Neural cell (in vitro differentiated cells): ENCODE measurements at regions not wholly inside any gene's neighbourhood (a gene's known extent, or its start where the extent isn't known, plus 50 kb on each side); places are given as distances from the start of the nearest gene placed in this dataset.

Experiments
- H2AFZ ChIP-seq: fragments of 200-600, 300-800 bp; sonication (generic), shearing (Covaris generic); 2 replicates; pipeline ENCODE4 v1.6.0; 2014; ENCODE audit warnings: low read depth, mild to moderate bottlenecking, antibody characterized with exemption, low read length, moderate library complexity
- H3F3A ChIP-seq: fragments of 200-600 bp; shearing (Covaris generic); 2 replicates; pipeline ENCODE4 v1.6.1; 2016; ENCODE audit warnings: mild to moderate bottlenecking, moderate library complexity, mixed read lengths, antibody characterized with exemption, low read length; ENCODE audit not compliant: insufficient read depth, poor library complexity, severe bottlenecking
- H3K27ac ChIP-seq: fragments of 200-600, 300-800 bp; sonication (generic), shearing (Covaris generic); 2 replicates; pipeline ENCODE4 v1.5.1; 2014; ENCODE audit warnings: mild to moderate bottlenecking, low read length, moderate library complexity
- H3K27me3 ChIP-seq: fragments of 300-800, 200-600 bp; sonication (generic), shearing (Covaris generic); 2 replicates; pipeline ENCODE4 v1.6.0; 2014; ENCODE audit warnings: mild to moderate bottlenecking, low read depth, low read length, moderate library complexity; ENCODE audit not compliant: insufficient read depth
- H3K36me3 ChIP-seq: fragments of 300-800, 200-600 bp; sonication (generic), shearing (Covaris generic); 2 replicates; pipeline ENCODE4 v1.5.1; 2014; ENCODE audit warnings: mild to moderate bottlenecking, antibody characterized with exemption, low read length, moderate library complexity; ENCODE audit not compliant: insufficient read depth
- H3K4me2 ChIP-seq: fragments of 300-800, 200-600 bp; sonication (generic), shearing (Covaris generic); 2 replicates; pipeline ENCODE4 v1.6.0; 2014; ENCODE audit warnings: mild to moderate bottlenecking, low read length
- H3K4me3 ChIP-seq: fragments of 300-800, 200-600 bp; sonication (generic), shearing (Covaris generic); 2 replicates; pipeline ENCODE4 v1.5.1; 2014; ENCODE audit warnings: mild to moderate bottlenecking, low read length, moderate library complexity
- H3K79me2 ChIP-seq: fragments of 200-600 bp; shearing (Covaris generic); replicated peaks from 2 replicates; pipeline ENCODE4 v1.6.0; 2014; ENCODE audit warnings: mild to moderate bottlenecking, low read length, moderate library complexity; ENCODE audit not compliant: insufficient read depth
- H3K9ac ChIP-seq: fragments of 300-800, 200-600 bp; sonication (generic), shearing (Covaris generic); 2 replicates; pipeline ENCODE4 v1.6.1; 2016; ENCODE audit warnings: mild to moderate bottlenecking, low read length, mixed read lengths
- H3K9me2 ChIP-seq: fragments of 200-600 bp; shearing (Covaris generic); 2 replicates; pipeline ENCODE4 v1.6.1; 2016; ENCODE audit warnings: mild to moderate bottlenecking, low read length, mixed read lengths; ENCODE audit not compliant: insufficient read depth
- H3K9me3 ChIP-seq: fragments of 200-600, 300-800 bp; sonication (generic), shearing (Covaris generic); 2 replicates; pipeline ENCODE4 v1.6.1; 2016; ENCODE audit warnings: mild to moderate bottlenecking, mixed run types, low read length, moderate library complexity, mixed read lengths
- H4K20me1 ChIP-seq: fragments of 200-600 bp; shearing (Covaris generic); 2 replicates; pipeline ENCODE4 v1.6.1; 2016; ENCODE audit warnings: mild to moderate bottlenecking, mixed run types; ENCODE audit not compliant: insufficient read depth
- EP300 ChIP-seq: fragments of 450-650 bp; conservative IDR thresholded peaks from 2 replicates; pipeline ENCODE4 v1.6.1; 2014; ENCODE audit warnings: antibody characterized with exemption, mild to moderate bottlenecking, moderate library complexity; ENCODE audit not compliant: poor library complexity, severe bottlenecking
- EZH2 ChIP-seq: fragments of 200-600, 300-800 bp; shearing (Covaris generic), sonication (generic); IDR thresholded peaks from 2 replicates; pipeline ENCODE4 v1.6.1; 2014; ENCODE audit warnings: antibody characterized with exemption, low read length, borderline replicate concordance, mild to moderate bottlenecking; ENCODE audit not compliant: insufficient read depth, poor library complexity, severe bottlenecking
- MXI1 ChIP-seq: fragments of 450-650 bp; conservative IDR thresholded peaks from 2 replicates; pipeline ENCODE4 v1.6.1; 2014; ENCODE audit warnings: antibody characterized with exemption, mild to moderate bottlenecking; ENCODE audit not compliant: poor library complexity, severe bottlenecking
- POLR2AphosphoS5 ChIP-seq: IDR thresholded peaks from 2 replicates; pipeline ENCODE4 v1.6.1; 2012
- RAD21 ChIP-seq: fragments of 450-650 bp; conservative IDR thresholded peaks from 2 replicates; pipeline ENCODE4 v1.6.1; 2014; ENCODE audit warnings: antibody characterized with exemption, mild to moderate bottlenecking, moderate library complexity
- SMC3 ChIP-seq: fragments of 450-650 bp; conservative IDR thresholded peaks from 2 replicates; pipeline ENCODE4 v1.6.1; 2014; ENCODE audit warnings: antibody characterized with exemption, mild to moderate bottlenecking, moderate library complexity; ENCODE audit not compliant: poor library complexity
- TAF1 ChIP-seq: IDR thresholded peaks from 2 replicates; pipeline ENCODE4 v1.6.1; 2012; ENCODE audit warnings: low read depth
- TF ChIP-seq, protein P1 (sequence below): fragments of 450-650 bp; IDR thresholded peaks from 2 replicates; pipeline ENCODE4 v1.5.1; 2014; ENCODE audit warnings: antibody characterized with exemption, mild to moderate bottlenecking, moderate library complexity; ENCODE audit not compliant: poor library complexity, severe bottlenecking
- TF ChIP-seq, protein P2 (sequence below): IDR thresholded peaks from 2 replicates; pipeline ENCODE4 v1.6.1; 2012; ENCODE audit warnings: borderline replicate concordance

DNA sequence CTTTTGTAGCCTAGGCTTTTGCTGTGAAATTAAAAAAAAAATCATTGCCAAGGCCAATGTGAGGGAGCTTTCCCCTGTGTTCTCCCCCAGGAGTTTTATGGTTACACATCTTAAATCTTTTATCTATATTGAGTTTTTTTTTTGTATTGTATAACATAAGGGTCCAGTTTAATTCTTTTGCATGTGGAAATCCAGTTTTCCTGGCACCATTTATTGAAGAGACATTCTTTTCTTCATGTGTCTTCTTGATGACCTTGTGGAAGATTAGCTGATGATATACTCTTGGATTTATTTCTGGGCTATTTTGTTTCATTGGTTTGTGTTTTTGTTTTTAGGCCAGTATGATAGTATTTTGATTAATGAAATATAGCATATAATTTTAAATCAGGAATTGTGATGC lies 225.0 kb downstream of the ADAM29 start:
- Histone ChIP-seq H3K36me3 (no peaks in the 10 kb centered on the region), H3K27ac (no peak overlapping the region), H3F3A (no peaks in the 10 kb centered on the region), H3K9ac (no peak overlapping the region), H3K9me2 (no peaks in the 10 kb centered on the region), H3K79me2 (no peaks in the 10 kb centered on the region), H3K4me2 (no peak overlapping the region), H3K4me3 (no peak overlapping the region), H2AFZ (no peak overlapping the region), H3K9me3 (no peaks in the 10 kb centered on the region), H3K27me3 (no peaks in the 10 kb centered on the region), H4K20me1 (no peaks in the 10 kb centered on the region)
- TF ChIP-seq RAD21, result no peak
- TF ChIP-seq EZH2, result no peak

DNA sequence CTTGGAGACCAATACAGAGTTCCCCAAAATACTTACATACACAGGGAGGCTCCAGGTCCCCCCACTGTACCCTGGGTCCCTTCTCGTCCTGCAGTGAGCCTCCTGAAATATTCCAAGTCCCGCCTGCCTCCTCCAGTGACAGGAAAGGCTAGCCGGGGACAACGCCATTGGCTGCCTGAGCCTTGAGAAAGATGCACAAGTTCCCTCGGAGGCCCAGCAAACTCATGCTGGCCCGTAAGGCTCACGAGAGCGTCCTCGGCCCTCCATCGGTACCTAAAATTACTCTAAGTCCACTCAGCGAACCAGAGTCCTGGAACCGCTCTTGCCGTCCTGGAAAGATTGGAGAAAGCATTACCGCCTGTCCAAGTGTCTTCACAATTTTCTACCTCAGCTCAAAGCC lies 228.6 kb downstream of the ADAM29 start:
- Histone ChIP-seq H3K4me3 (no peak overlapping the region), H2AFZ (no peak overlapping the region), H3F3A (no peaks in the 10 kb centered on the region), H3K9me2 (no peaks in the 10 kb centered on the region), H3K27ac (no peak overlapping the region), H3K9me3 (no peaks in the 10 kb centered on the region), H3K79me2 (no peaks in the 10 kb centered on the region), H3K27me3 (no peaks in the 10 kb centered on the region), H3K4me2 (no peak overlapping the region), H3K9ac (no peak overlapping the region), H3K36me3 (no peaks in the 10 kb centered on the region), H4K20me1 (no peaks in the 10 kb centered on the region)
- TF ChIP-seq SMC3 (no peak), RAD21 (no peak), MXI1 (no peak), POLR2AphosphoS5 (no peak), EP300 (no peak), TAF1 (no peak), EZH2 (no peak)
- TF ChIP-seq, protein P1, sequence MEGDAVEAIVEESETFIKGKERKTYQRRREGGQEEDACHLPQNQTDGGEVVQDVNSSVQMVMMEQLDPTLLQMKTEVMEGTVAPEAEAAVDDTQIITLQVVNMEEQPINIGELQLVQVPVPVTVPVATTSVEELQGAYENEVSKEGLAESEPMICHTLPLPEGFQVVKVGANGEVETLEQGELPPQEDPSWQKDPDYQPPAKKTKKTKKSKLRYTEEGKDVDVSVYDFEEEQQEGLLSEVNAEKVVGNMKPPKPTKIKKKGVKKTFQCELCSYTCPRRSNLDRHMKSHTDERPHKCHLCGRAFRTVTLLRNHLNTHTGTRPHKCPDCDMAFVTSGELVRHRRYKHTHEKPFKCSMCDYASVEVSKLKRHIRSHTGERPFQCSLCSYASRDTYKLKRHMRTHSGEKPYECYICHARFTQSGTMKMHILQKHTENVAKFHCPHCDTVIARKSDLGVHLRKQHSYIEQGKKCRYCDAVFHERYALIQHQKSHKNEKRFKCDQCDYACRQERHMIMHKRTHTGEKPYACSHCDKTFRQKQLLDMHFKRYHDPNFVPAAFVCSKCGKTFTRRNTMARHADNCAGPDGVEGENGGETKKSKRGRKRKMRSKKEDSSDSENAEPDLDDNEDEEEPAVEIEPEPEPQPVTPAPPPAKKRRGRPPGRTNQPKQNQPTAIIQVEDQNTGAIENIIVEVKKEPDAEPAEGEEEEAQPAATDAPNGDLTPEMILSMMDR, result no peak
- TF ChIP-seq, protein P2, sequence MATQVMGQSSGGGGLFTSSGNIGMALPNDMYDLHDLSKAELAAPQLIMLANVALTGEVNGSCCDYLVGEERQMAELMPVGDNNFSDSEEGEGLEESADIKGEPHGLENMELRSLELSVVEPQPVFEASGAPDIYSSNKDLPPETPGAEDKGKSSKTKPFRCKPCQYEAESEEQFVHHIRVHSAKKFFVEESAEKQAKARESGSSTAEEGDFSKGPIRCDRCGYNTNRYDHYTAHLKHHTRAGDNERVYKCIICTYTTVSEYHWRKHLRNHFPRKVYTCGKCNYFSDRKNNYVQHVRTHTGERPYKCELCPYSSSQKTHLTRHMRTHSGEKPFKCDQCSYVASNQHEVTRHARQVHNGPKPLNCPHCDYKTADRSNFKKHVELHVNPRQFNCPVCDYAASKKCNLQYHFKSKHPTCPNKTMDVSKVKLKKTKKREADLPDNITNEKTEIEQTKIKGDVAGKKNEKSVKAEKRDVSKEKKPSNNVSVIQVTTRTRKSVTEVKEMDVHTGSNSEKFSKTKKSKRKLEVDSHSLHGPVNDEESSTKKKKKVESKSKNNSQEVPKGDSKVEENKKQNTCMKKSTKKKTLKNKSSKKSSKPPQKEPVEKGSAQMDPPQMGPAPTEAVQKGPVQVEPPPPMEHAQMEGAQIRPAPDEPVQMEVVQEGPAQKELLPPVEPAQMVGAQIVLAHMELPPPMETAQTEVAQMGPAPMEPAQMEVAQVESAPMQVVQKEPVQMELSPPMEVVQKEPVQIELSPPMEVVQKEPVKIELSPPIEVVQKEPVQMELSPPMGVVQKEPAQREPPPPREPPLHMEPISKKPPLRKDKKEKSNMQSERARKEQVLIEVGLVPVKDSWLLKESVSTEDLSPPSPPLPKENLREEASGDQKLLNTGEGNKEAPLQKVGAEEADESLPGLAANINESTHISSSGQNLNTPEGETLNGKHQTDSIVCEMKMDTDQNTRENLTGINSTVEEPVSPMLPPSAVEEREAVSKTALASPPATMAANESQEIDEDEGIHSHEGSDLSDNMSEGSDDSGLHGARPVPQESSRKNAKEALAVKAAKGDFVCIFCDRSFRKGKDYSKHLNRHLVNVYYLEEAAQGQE, result no peak

DNA sequence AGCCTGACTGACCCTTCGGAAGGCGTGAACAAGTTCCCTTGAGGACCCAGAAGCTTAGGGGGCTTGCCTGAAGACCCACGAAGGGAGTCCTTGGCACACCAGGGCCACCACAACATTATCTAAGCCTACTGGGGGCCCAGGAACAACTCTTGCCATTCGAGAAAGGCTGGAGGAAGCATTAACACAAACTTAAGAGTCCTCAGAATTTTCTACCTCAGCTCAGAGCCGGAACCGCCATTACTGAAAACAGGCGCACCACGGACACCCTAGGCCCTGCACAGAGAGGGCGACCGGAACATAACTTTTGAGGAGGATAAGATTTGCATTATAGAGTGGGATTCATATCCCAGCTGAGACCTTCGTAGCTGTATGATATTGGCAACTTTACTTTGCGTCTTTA lies 229.1 kb downstream of the ADAM29 start:
- H3K4me2 ChIP-seq, result no peak overlapping the region
- TF ChIP-seq, protein P1, result no peak
- no peak for TF ChIP-seq RAD21
- TF ChIP-seq SMC3, result no peak
- TF ChIP-seq EZH2, result no peak
- no peak for TF ChIP-seq EP300
- TF ChIP-seq MXI1, result no peak
- no peak for TF ChIP-seq POLR2AphosphoS5
- TF ChIP-seq, protein P2, result no peak
- H3K4me3 ChIP-seq, result no peak overlapping the region
- no peaks in the 10 kb centered on the region for H3K79me2 ChIP-seq
- H3F3A ChIP-seq, result no peaks in the 10 kb centered on the region
- no peak overlapping the region for H2AFZ ChIP-seq
- H3K27me3 ChIP-seq, result no peaks in the 10 kb centered on the region
- no peaks in the 10 kb centered on the region for H3K9me2 ChIP-seq
- H3K36me3 ChIP-seq, result no peaks in the 10 kb centered on the region
- H3K9me3 ChIP-seq, result no peaks in the 10 kb centered on the region
- no peaks in the 10 kb centered on the region for H4K20me1 ChIP-seq
- H3K9ac ChIP-seq, result no peak overlapping the region
- no peak overlapping the region for H3K27ac ChIP-seq
